ENCODE measurements at regions not wholly inside any gene's neighbourhood (a gene's known extent, or its start where the extent isn't known, plus 50 kb on each side); places are given as distances from the start of the nearest gene placed in this dataset.

- WGBS, 2 donors (ENCODE audit: low coverage in 1 of 2) = 88 to 91% methylated on average over 3 of the region's 10 CpGs
- H3K36me3 ChIP-seq = no peaks in the 10 kb centered on the region
- H3K27me3 ChIP-seq = no peaks in the 10 kb centered on the region
- H3K4me3 ChIP-seq = no peak overlapping the region
- no peak for ATAC-seq
- no peaks in the 10 kb centered on the region for H3K9me3 ChIP-seq
- no peak overlapping the region for H3K27ac ChIP-seq
- H3K4me1 ChIP-seq = no peaks in the 10 kb centered on the region
- TF ChIP-seq CTCF (IDR thresholded peaks at IDR 0.05) = no peak
- TF ChIP-seq EP300 (IDR thresholded peaks at IDR 0.05) = no peak
- no peak for TF ChIP-seq POLR2AphosphoS5 (IDR thresholded peaks at IDR 0.05)
- TF ChIP-seq POLR2A (IDR thresholded peaks at IDR 0.05) = no peak
Observed at GRCh38 chr5:99955006-99955405, 580.2 kb upstream of the FAM174A start.

- TF ChIP-seq POLR2A (IDR thresholded peaks at IDR 0.05) (no peak), EP300 (IDR thresholded peaks at IDR 0.05) (no peak), CTCF (IDR thresholded peaks at IDR 0.05) (no peak)
- no peaks in the 10 kb centered on the region for H3K4me1 ChIP-seq
- WGBS, 2 donors (ENCODE audit: low coverage in 1 of 2) = 86 to 87% methylated on average over 4 to 7 of the region's 12 CpGs
- no peaks in the 10 kb centered on the region for H3K27me3 ChIP-seq
- ATAC-seq = no peak
- H3K27ac ChIP-seq = no peak overlapping the region
- no peaks in the 10 kb centered on the region for H3K36me3 ChIP-seq
- no peak overlapping the region for H3K4me3 ChIP-seq
- H3K9me3 ChIP-seq = no peaks in the 10 kb centered on the region
Observed at GRCh38 chr5:99949969-99950524, 585.1 kb upstream of the FAM174A start.

- ATAC-seq = no peak
- Histone ChIP-seq H3K9me3 (no peaks in the 10 kb centered on the region), H3K27me3 (no peaks in the 10 kb centered on the region), H3K36me3 (no peaks in the 10 kb centered on the region), H3K4me1 (no peaks in the 10 kb centered on the region), H3K27ac (no peak overlapping the region), H3K4me3 (no peak overlapping the region)
- WGBS, 2 donors (ENCODE audit: low coverage in 1 of 2) = 90 to 93% methylated on average over 4 to 5 of the region's 5 CpGs
- TF ChIP-seq POLR2A (IDR thresholded peaks at IDR 0.05) (no peak), CTCF (IDR thresholded peaks at IDR 0.05) (no peak), EP300 (IDR thresholded peaks at IDR 0.05) (no peak), POLR2AphosphoS5 (IDR thresholded peaks at IDR 0.05) (no peak)
Observed at GRCh38 chr5:99949361-99949760, 585.8 kb upstream of the FAM174A start.

- 100% methylated on average over 2 of the region's 2 CpGs for WGBS, 2 donors (ENCODE audit: low coverage in 1 of 2)
- Histone ChIP-seq H3K4me3 (no peak overlapping the region), H3K27ac (no peak overlapping the region), H3K4me1 (no peaks in the 10 kb centered on the region), H3K36me3 (no peaks in the 10 kb centered on the region), H3K9me3 (no peaks in the 10 kb centered on the region), H3K27me3 (no peaks in the 10 kb centered on the region)
- TF ChIP-seq POLR2AphosphoS5 (IDR thresholded peaks at IDR 0.05) (no peak), CTCF (IDR thresholded peaks at IDR 0.05) (no peak), EP300 (IDR thresholded peaks at IDR 0.05) (no peak), POLR2A (IDR thresholded peaks at IDR 0.05) (no peak)
- ATAC-seq = no peak
Observed at GRCh38 chr5:99948850-99949249, 586.3 kb upstream of the FAM174A start.

- 76 to 78% methylated on average over 11 of the region's 12 CpGs for WGBS, 2 donors (ENCODE audit: low coverage in 1 of 2)
Observed at GRCh38 chr5:99945478-99946442, 589.4 kb upstream of the FAM174A start.

More at GRCh38 chr5:99945478-99946442, 589.4 kb upstream of the FAM174A start:
- ATAC-seq = no peak
- no peaks in the 10 kb centered on the region for H3K9me3 ChIP-seq
- H3K36me3 ChIP-seq = no peaks in the 10 kb centered on the region
- TF ChIP-seq EP300 (IDR thresholded peaks at IDR 0.05) (no peak), POLR2A (IDR thresholded peaks at IDR 0.05) (no peak), CTCF (IDR thresholded peaks at IDR 0.05) (no peak), POLR2AphosphoS5 (IDR thresholded peaks at IDR 0.05) (no peak)
- no peaks in the 10 kb centered on the region for H3K4me1 ChIP-seq
- H3K27ac ChIP-seq = no peak overlapping the region
- no peaks in the 10 kb centered on the region for H3K27me3 ChIP-seq
- H3K4me3 ChIP-seq = no peak overlapping the region
